HEK293T (cell line): ENCODE measurements at regions not wholly inside any gene's neighbourhood (a gene's known extent, or its start where the extent isn't known, plus 50 kb on each side); places are given as distances from the start of the nearest gene placed in this dataset.
"Not testable (repeated sequence)": the region's sequence is repeated elsewhere in the genome, so short reads cannot be mapped to it uniquely, and the experiment has no call there.

Source experiments
- CTCF ChIA-PET: fragments of 350-600 bp; formaldehyde crosslinking; extraction: SDS; loops from one replicate; lab custom pipeline; 2021; ENCODE audit warnings: antibody characterized with exemption, inconsistent platforms; lab: Yijun Ruan, JAX
- POLR2A ChIA-PET: fragments of 350-600 bp; formaldehyde crosslinking; extraction: SDS; loops from one replicate; lab custom pipeline; 2020; ENCODE audit warnings: antibody characterized with exemption, inconsistent platforms; lab: Yijun Ruan, JAX
- DNase-seq: peaks from one replicate; pipeline ENCODE4 v3.0.0; 2012; ENCODE audit warnings: mixed read lengths; ENCODE audit errors: extremely low spot score

GRCh38 chr2:87622720-87623119 is 125.2 kb upstream of the PLGLB2 start:
- DNase-seq, CTCF ChIA-PET, POLR2A ChIA-PET: not testable (repeated sequence)

- DNase-seq, POLR2A ChIA-PET, CTCF ChIA-PET: not testable (repeated sequence)
These were observed 118.1 kb upstream of the PLGLB2 start for GRCh38 chr2:87629491-87630458.

- CTCF ChIA-PET, POLR2A ChIA-PET, DNase-seq: not testable (repeated sequence)
These were observed 117.0 kb upstream of the PLGLB2 start for GRCh38 chr2:87630892-87631291.

- POLR2A ChIA-PET, CTCF ChIA-PET, DNase-seq: not testable (repeated sequence)
These were observed 116.5 kb upstream of the PLGLB2 start for GRCh38 chr2:87631402-87631801.

GRCh38 chr2:87633287-87633963 is 114.5 kb upstream of the PLGLB2 start:
- CTCF ChIA-PET, POLR2A ChIA-PET: not testable (repeated sequence)

GRCh38 chr2:87634106-87634505 is 113.8 kb upstream of the PLGLB2 start:
- DNase-seq, POLR2A ChIA-PET, CTCF ChIA-PET: not testable (repeated sequence)

More at GRCh38 chr2:87633287-87633963, 114.5 kb upstream of the PLGLB2 start:
- not testable (repeated sequence) for DNase-seq

GRCh38 chr2:87634971-87635650 is 112.8 kb upstream of the PLGLB2 start:
- CTCF ChIA-PET, POLR2A ChIA-PET: not testable (repeated sequence)
- DNase-seq, result peak; percentile 10

- POLR2A ChIA-PET, CTCF ChIA-PET: not testable (repeated sequence)
These were observed 111.6 kb upstream of the PLGLB2 start for GRCh38 chr2:87636246-87636645.

GRCh38 chr2:87636735-87637134 is 111.2 kb upstream of the PLGLB2 start:
- DNase-seq, POLR2A ChIA-PET, CTCF ChIA-PET: not testable (repeated sequence)

More at GRCh38 chr2:87636246-87636645, 111.6 kb upstream of the PLGLB2 start:
- not testable (repeated sequence) for DNase-seq

- POLR2A ChIA-PET, DNase-seq, CTCF ChIA-PET: not testable (repeated sequence)
These were observed 110.5 kb upstream of the PLGLB2 start for GRCh38 chr2:87637249-87637990.

GRCh38 chr2:87638114-87638807 is 109.6 kb upstream of the PLGLB2 start:
- POLR2A ChIA-PET, DNase-seq, CTCF ChIA-PET: not testable (repeated sequence)

GRCh38 chr2:87638872-87639271 is 109.0 kb upstream of the PLGLB2 start:
- POLR2A ChIA-PET, CTCF ChIA-PET, DNase-seq: not testable (repeated sequence)

GRCh38 chr2:87639801-87640440 is 108.0 kb upstream of the PLGLB2 start:
- DNase-seq, CTCF ChIA-PET, POLR2A ChIA-PET: not testable (repeated sequence)

- DNase-seq, POLR2A ChIA-PET, CTCF ChIA-PET: not testable (repeated sequence)
These were observed 106.8 kb upstream of the PLGLB2 start for GRCh38 chr2:87640961-87641563.

GRCh38 chr2:87643165-87643564 is 104.7 kb upstream of the PLGLB2 start:
- POLR2A ChIA-PET, result not testable (repeated sequence)

GRCh38 chr2:87647737-87648498 is 100.0 kb upstream of the PLGLB2 start:
- DNase-seq, CTCF ChIA-PET, POLR2A ChIA-PET: not testable (repeated sequence)

More at GRCh38 chr2:87643165-87643564, 104.7 kb upstream of the PLGLB2 start:
- DNase-seq, CTCF ChIA-PET: not testable (repeated sequence)
